HG03378 (cell line): ENCODE measurements at regions not wholly inside any gene's neighbourhood (a gene's known extent, or its start where the extent isn't known, plus 50 kb on each side); places are given as distances from the start of the nearest gene placed in this dataset.

ENCODE experiments used
- ATAC-seq: cut with Tn5 transposase; IDR thresholded peaks from one replicate; pipeline ENCODE4 v1.9.1; 2021; ENCODE audit warnings: mild to moderate bottlenecking, moderate library complexity; ENCODE audit not compliant: unreplicated experiment

- ATAC-seq: no peak
These were observed 784.8 kb upstream of the CDH2 start for GRCh38 chr18:28961669-28962228.

DNA sequence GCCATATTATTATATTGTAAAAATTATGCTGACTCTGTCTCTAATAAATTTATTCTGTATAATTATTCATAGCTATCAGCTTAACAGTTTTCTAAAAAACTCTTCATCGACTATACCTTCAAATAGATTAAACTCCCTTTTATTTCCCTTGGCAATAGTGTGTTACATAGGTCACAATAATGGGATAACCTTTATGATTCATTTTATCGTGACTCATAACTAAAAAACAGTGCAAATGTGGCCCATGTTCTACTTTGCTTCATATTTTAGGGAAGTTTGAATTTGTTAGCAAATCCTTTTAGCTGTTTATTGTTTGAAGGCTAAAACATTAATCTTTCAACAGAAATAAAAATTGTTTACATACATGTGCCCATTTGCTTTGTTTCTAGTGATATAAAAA, 783.2 kb upstream of the CDH2 start:
- no peak for ATAC-seq

- ATAC-seq: no peak
These were observed 775.4 kb upstream of the CDH2 start for GRCh38 chr18:28952339-28952738.

DNA sequence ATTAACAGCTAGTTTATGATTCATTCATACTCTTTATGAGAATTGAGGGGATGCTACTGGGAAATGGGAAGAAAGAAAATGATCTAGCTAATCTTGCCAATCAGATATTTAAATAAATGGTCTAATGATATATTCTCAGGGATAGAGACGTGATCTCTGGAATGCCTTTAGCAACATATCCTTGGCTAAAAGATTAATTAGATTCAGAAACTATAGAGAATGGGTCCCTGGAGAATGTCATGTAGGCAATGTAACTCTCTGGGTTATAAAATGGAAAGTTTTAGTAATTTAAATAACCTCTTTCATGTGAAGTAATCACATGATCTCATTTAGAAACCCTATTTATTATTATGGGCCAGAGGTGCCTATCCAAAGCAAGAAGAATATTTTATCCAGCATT, 771.0 kb upstream of the CDH2 start:
- no peak for ATAC-seq

GRCh38 chr18:28946471-28946870, 769.5 kb upstream of the CDH2 start:
- no peak for ATAC-seq

- no peak for ATAC-seq
These were observed 746.0 kb upstream of the CDH2 start for GRCh38 chr18:28922936-28923335.

DNA sequence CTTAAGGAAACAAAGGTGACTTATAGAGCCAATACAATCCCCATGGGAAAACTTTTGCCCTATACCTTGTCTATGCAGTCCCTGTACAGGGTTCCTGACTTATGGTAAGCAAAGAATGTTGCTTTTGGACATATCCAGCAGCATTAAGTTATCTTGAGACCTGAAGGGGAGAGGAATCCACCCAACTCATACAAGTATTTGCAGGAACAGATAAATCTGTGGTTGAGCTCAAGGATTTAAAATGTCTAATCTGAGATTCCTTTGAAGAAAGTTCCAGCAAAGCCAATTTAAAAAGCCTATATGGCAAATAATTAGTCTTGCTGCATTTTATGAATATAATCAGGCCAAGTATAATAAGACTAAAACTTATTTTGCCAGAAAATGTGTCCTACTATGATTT, 739.5 kb upstream of the CDH2 start:
- ATAC-seq: no peak

DNA sequence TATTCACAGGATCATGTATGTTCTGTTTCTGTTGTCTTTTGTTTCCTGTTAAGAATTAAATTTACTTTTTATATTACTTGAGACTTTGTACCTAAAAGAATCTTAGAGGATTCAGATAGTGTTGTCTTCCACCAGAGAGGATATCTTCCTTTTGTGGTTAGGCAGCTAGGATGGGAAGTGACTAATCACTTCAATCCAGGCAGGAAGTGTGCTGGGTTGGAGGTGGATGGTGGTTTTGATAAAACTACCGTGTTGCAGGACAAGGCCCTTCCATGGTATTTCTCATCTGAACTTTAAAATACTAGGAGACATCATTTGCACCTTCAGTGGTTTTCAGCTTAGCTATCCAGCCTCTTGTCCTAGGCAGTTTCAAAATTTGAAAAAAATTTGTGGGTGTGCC, 728.6 kb upstream of the CDH2 start:
- ATAC-seq: no peak

DNA sequence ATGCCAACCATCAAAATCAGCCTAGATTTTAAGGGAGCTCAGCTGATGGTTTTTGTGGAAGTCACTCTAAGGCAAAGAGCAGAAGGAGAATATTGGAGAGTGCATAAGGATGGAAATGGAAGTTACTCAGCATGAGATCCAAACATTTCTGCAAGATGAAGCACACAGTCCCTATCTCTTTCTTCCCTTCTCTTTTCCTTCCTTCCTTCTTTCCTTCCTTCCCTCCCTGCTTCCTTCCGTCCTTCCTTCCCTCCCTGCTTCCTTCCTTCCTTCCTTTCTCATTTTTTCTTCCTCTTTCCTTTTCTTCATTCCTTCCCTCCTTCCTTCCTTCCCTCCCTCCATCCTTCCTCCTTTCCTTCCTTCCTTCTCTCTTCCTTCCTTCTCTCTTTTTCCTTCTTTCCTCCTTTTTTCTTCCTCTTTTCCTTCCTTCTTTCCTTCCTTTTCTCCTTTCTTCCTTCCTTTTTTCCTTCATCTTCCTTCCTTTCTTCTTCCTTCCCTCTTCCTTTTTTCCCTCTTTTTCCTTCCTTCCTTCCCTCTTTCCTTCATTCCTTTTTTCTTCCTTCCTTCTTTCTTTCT, 727.9 kb upstream of the CDH2 start:
- ATAC-seq: no peak

- ATAC-seq: no peak
These were observed 726.4 kb upstream of the CDH2 start for GRCh38 chr18:28903306-28903705.

- ATAC-seq: no peak
These were observed 713.9 kb upstream of the CDH2 start for GRCh38 chr18:28890791-28891190.

GRCh38 chr18:28884304-28884703, 707.4 kb upstream of the CDH2 start:
- ATAC-seq: no peak

GRCh38 chr18:28880856-28881255, 703.9 kb upstream of the CDH2 start:
- no peak for ATAC-seq

- ATAC-seq: no peak
These were observed 698.1 kb upstream of the CDH2 start for GRCh38 chr18:28875059-28875458.

GRCh38 chr18:28863396-28863795, 686.5 kb upstream of the CDH2 start:
- ATAC-seq: no peak

GRCh38 chr18:28858248-28858647, 681.3 kb upstream of the CDH2 start:
- ATAC-seq: no peak

GRCh38 chr18:28855989-28856388, 679.1 kb upstream of the CDH2 start:
- ATAC-seq: no peak

- no peak for ATAC-seq
These were observed 678.6 kb upstream of the CDH2 start for GRCh38 chr18:28855524-28855923.

DNA sequence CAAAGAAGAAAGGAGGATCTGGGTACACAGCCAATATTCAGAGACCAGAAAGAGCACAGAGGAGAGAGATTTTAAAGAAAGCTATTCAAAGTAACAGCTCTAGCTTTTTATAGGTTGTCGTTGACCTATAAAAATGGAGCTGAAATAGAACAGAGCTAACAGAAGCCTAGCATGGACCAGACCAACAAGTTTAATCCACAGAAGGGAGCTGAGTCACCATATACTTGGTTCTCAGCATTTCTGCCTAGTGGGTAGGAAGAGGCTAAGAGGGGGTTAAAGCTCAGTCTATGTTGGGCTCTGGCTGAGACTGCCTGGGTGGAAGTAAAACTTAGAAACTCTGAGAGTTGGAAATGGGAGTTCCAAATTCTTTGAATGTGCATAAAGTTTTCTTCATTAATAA, 678.0 kb upstream of the CDH2 start:
- ATAC-seq: no peak

- ATAC-seq: no peak
These were observed 670.0 kb upstream of the CDH2 start for GRCh38 chr18:28846958-28847357.

GRCh38 chr18:28837100-28837499, 660.2 kb upstream of the CDH2 start:
- ATAC-seq: no peak

- ATAC-seq: no peak
These were observed 658.0 kb upstream of the CDH2 start for GRCh38 chr18:28834889-28835288.

- no peak for ATAC-seq
These were observed 655.0 kb upstream of the CDH2 start for GRCh38 chr18:28831908-28832307.
